ENCODE measurements at regions not wholly inside any gene's neighbourhood (a gene's known extent, or its start where the extent isn't known, plus 50 kb on each side); places are given as distances from the start of the nearest gene placed in this dataset.
"Not testable (repeated sequence)": the region's sequence is repeated elsewhere in the genome, so short reads cannot be mapped to it uniquely, and the experiment has no call there.

DNA sequence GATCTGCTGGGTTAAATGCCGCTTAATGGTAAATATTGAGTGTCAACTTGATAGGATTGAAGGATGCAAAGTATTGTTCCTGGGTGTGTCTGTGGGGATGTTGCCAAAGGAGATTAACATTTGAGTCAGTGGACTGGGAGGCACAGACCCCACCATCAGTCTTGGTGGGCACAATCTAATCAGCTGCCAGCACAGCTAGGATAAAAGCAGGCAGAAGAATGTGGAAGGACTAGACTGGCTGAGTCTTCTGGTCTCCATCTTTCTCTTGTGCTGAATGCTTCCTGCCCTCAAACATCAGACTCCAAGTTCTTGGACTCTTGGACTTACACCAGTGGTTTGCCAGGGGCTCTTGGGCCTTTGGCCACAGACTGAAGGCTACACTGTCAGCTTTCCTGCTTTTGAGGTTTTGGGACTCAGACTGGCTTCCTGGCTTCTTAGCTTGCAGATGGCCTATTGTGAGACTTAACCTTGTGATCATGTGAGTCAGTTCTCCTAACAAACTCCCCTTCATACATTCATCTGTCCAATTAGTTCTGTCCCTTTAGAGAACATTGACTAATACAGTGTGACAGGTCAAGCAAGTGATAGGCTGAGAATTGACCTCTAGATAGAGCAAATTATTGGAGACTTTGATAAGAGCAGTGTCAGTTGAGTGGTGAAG, 332.5 kb downstream of the DLEU7 start:
- TF ChIP-seq POLR2AphosphoS5, POLR2A, TAF1, SPI1, POU2F2 (IDR thresholded peaks at IDR 0.05; ENCODE audit: low read depth, low read length): not testable (repeated sequence)

Measured in GM12891 (cell line).